ENCODE measurements at regions not wholly inside any gene's neighbourhood (a gene's known extent, or its start where the extent isn't known, plus 50 kb on each side); places are given as distances from the start of the nearest gene placed in this dataset.

- TF ChIP-seq SIN3A (IDR thresholded peaks at IDR 0.05; ENCODE audit: borderline replicate concordance, insufficient read depth, low read length) (no peak), TAF1 (IDR thresholded peaks at IDR 0.05; ENCODE audit: borderline replicate concordance, insufficient read depth, low read length) (no peak), POLR2AphosphoS5 (IDR thresholded peaks at IDR 0.05; ENCODE audit: low read depth, low read length) (no peak), FOXP2 (optimal IDR thresholded peaks at IDR 0.05; ENCODE audit: borderline replicate concordance, extremely low read depth, extremely low read length, insufficient read depth) (no peak), REST (IDR thresholded peaks at IDR 0.05; ENCODE audit: insufficient read depth in 1 of 2, low read depth in 2 of 2, low read length in 2 of 2) (no peak)
Measured at GRCh38 chr4:19566041-19566440, 685.7 kb upstream of the SLIT2 start.

- TF ChIP-seq REST (IDR thresholded peaks at IDR 0.05; ENCODE audit: insufficient read depth in 1 of 2, low read depth in 2 of 2, low read length in 2 of 2) (no peak), TAF1 (IDR thresholded peaks at IDR 0.05; ENCODE audit: borderline replicate concordance, insufficient read depth, low read length) (no peak), POLR2AphosphoS5 (IDR thresholded peaks at IDR 0.05; ENCODE audit: low read depth, low read length) (no peak), SIN3A (IDR thresholded peaks at IDR 0.05; ENCODE audit: borderline replicate concordance, insufficient read depth, low read length) (no peak), FOXP2 (optimal IDR thresholded peaks at IDR 0.05; ENCODE audit: borderline replicate concordance, extremely low read depth, extremely low read length, insufficient read depth) (no peak)
Measured at GRCh38 chr4:19562456-19562855, 689.2 kb upstream of the SLIT2 start.

GRCh38 chr4:19557161-19557560 is 694.5 kb upstream of the SLIT2 start:
- TF ChIP-seq SIN3A (IDR thresholded peaks at IDR 0.05; ENCODE audit: borderline replicate concordance, insufficient read depth, low read length) (no peak), REST (IDR thresholded peaks at IDR 0.05; ENCODE audit: insufficient read depth in 1 of 2, low read depth in 2 of 2, low read length in 2 of 2) (no peak), POLR2AphosphoS5 (IDR thresholded peaks at IDR 0.05; ENCODE audit: low read depth, low read length) (no peak), TAF1 (IDR thresholded peaks at IDR 0.05; ENCODE audit: borderline replicate concordance, insufficient read depth, low read length) (no peak), FOXP2 (optimal IDR thresholded peaks at IDR 0.05; ENCODE audit: borderline replicate concordance, extremely low read depth, extremely low read length, insufficient read depth) (no peak)

- TF ChIP-seq POLR2AphosphoS5 (IDR thresholded peaks at IDR 0.05; ENCODE audit: low read depth, low read length), result no peak
Measured at GRCh38 chr4:19547463-19547862, 704.2 kb upstream of the SLIT2 start.

- TF ChIP-seq TAF1 (IDR thresholded peaks at IDR 0.05; ENCODE audit: borderline replicate concordance, insufficient read depth, low read length), result no peak
Measured at GRCh38 chr4:19544446-19545125, 707.1 kb upstream of the SLIT2 start.

- TF ChIP-seq POLR2AphosphoS5 (IDR thresholded peaks at IDR 0.05; ENCODE audit: low read depth, low read length), result no peak
- TF ChIP-seq FOXP2 (optimal IDR thresholded peaks at IDR 0.05; ENCODE audit: borderline replicate concordance, extremely low read depth, extremely low read length, insufficient read depth), result no peak
Measured at GRCh38 chr4:19540859-19541540, 710.7 kb upstream of the SLIT2 start.

Measured in PFSK-1 (cell line).